ENCODE measurements at regions not wholly inside any gene's neighbourhood (a gene's known extent, or its start where the extent isn't known, plus 50 kb on each side); places are given as distances from the start of the nearest gene placed in this dataset.

DNA sequence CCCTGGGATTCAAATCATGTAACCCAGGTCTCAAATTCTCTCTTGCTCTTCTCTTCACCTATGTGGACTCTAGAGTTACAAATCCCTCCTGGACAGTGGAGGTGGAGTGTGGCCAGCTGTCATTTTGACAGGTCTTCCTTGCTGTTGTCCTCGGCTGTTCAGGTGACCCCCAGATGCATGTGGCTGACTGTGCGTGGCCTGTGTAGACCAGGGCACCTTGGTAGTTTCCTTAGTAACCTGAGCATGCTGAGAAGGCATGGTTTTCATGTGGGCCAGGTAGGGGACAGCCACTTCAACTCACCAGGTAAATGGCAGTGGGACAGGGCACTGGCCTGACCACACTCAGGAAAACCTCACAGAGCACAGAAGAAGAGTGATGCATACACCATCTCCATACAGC, 155.0 kb upstream of the TSHZ3 start:
- Histone ChIP-seq H3K23ac (ENCODE audit: low read depth, low read length, poor library complexity) (no peak overlapping the region), H3K27ac (replicated peaks; ENCODE audit: low read length) (no peak overlapping the region), H3K4me2 (ENCODE audit: insufficient read depth, low read length, poor library complexity, severe bottlenecking) (no peak overlapping the region), H3K4me3 (ENCODE audit: low read length in 2 of 2) (no peak overlapping the region), H4K8ac (ENCODE audit: low read depth, low read length) (no peak overlapping the region), H3K4me1 (ENCODE audit: control insufficient read depth in 2 of 2, insufficient read depth in 1 of 2, low read depth in 1 of 2, low read length in 2 of 2) (no peaks in the 10 kb centered on the region), H2AFZ (ENCODE audit: low read length) (no peak overlapping the region), H3K18ac (ENCODE audit: low read length) (no peak overlapping the region), H3K27me3 (ENCODE audit: control insufficient read depth in 3 of 3, insufficient read depth in 3 of 3, low read depth in 1 of 3, low read length in 3 of 3) (no peaks in the 10 kb centered on the region), H2BK5ac (ENCODE audit: low read length) (no peak overlapping the region), H2BK12ac (ENCODE audit: low read length) (no peak overlapping the region), H3K14ac (ENCODE audit: low read length) (no peak overlapping the region), H2AK5ac (ENCODE audit: low read depth, low read length) (no peak overlapping the region), H3K79me1 (ENCODE audit: low read depth, low read length) (no peaks in the 10 kb centered on the region), H2BK15ac (ENCODE audit: low read length) (no peak overlapping the region), H4K91ac (ENCODE audit: low read depth, low read length, poor library complexity) (no peak overlapping the region), H3K4ac (ENCODE audit: low read length) (no peak overlapping the region), H2BK120ac (ENCODE audit: low read depth, low read length) (no peak overlapping the region), H3K36me3 (replicated peaks in 1 of 2; ENCODE audit: control insufficient read depth in 2 of 2, insufficient read depth in 2 of 2, low read length in 2 of 2) (no peaks in the 10 kb centered on the region), H3K9ac (ENCODE audit: low read depth, low read length, poor library complexity) (no peak overlapping the region), H3K9me3 (replicated peaks in 1 of 2; ENCODE audit: control insufficient read depth in 2 of 2, insufficient read depth in 1 of 2, low read depth in 1 of 2, low read length in 2 of 2) (no peaks in the 10 kb centered on the region)
- no CpG with 5 or more reads among the region's 2 CpGs for WGBS, 2 donors (ENCODE audit: extremely low coverage in 2 of 2, insufficient read length in 2 of 2, insufficient replicate concordance in 1 of 2)
- DNase-seq (ENCODE audit: low spot score), result no peak

DNA sequence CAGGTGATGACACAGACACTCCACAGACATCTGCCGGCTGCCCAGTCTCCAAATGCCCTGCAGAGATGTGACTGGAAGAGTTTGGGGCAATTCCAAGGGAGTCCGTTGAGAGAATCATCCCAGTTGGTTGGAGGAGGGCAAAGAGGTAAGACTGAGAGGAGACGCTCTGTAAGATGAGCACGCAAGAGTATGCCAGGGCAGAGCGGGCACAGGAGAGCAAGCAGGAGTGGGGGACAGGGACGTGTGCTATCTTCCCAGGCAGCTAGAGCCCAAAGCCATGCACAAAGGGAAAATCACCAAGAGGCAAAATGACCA, 156.3 kb upstream of the TSHZ3 start:
- Histone ChIP-seq H2BK12ac (ENCODE audit: low read length) (no peak overlapping the region), H4K91ac (ENCODE audit: low read depth, low read length, poor library complexity) (no peak overlapping the region), H2AK5ac (ENCODE audit: low read depth, low read length) (peak overlapping the region; percentile 13), H3K79me1 (ENCODE audit: low read depth, low read length) (no peaks in the 10 kb centered on the region), H3K4me1 (ENCODE audit: control insufficient read depth in 2 of 2, insufficient read depth in 1 of 2, low read depth in 1 of 2, low read length in 2 of 2) (no peaks in the 10 kb centered on the region), H3K9me3 (replicated peaks in 1 of 2; ENCODE audit: control insufficient read depth in 2 of 2, insufficient read depth in 1 of 2, low read depth in 1 of 2, low read length in 2 of 2) (no peaks in the 10 kb centered on the region), H2BK15ac (ENCODE audit: low read length) (no peak overlapping the region), H3K14ac (ENCODE audit: low read length) (peak overlapping the region; percentile 51), H4K8ac (ENCODE audit: low read depth, low read length) (no peak overlapping the region), H3K27ac (replicated peaks; ENCODE audit: low read length) (no peak overlapping the region), H3K18ac (ENCODE audit: low read length) (no peak overlapping the region), H2BK120ac (ENCODE audit: low read depth, low read length) (no peak overlapping the region), H3K4me3 (ENCODE audit: low read length in 2 of 2) (no peak overlapping the region), H3K27me3 (ENCODE audit: control insufficient read depth in 3 of 3, insufficient read depth in 3 of 3, low read depth in 1 of 3, low read length in 3 of 3) (no peaks in the 10 kb centered on the region), H3K23ac (ENCODE audit: low read depth, low read length, poor library complexity) (no peak overlapping the region), H3K4ac (ENCODE audit: low read length) (no peak overlapping the region), H2BK5ac (ENCODE audit: low read length) (no peak overlapping the region), H3K36me3 (replicated peaks in 1 of 2; ENCODE audit: control insufficient read depth in 2 of 2, insufficient read depth in 2 of 2, low read length in 2 of 2) (no peaks in the 10 kb centered on the region), H3K4me2 (ENCODE audit: insufficient read depth, low read length, poor library complexity, severe bottlenecking) (no peak overlapping the region), H3K9ac (ENCODE audit: low read depth, low read length, poor library complexity) (no peak overlapping the region), H2AFZ (ENCODE audit: low read length) (no peak overlapping the region)
- DNase-seq (ENCODE audit: low spot score), result no peak
- WGBS, 2 donors (ENCODE audit: extremely low coverage in 2 of 2, insufficient read length in 2 of 2, insufficient replicate concordance in 1 of 2), result no CpG with 5 or more reads among the region's 6 CpGs

- no peak overlapping the region for H3K4me3 ChIP-seq (ENCODE audit: low read length in 2 of 2)
- no peak for DNase-seq (ENCODE audit: low spot score)
Observed at GRCh38 chr19:31506102-31506501, 156.9 kb upstream of the TSHZ3 start.

DNA sequence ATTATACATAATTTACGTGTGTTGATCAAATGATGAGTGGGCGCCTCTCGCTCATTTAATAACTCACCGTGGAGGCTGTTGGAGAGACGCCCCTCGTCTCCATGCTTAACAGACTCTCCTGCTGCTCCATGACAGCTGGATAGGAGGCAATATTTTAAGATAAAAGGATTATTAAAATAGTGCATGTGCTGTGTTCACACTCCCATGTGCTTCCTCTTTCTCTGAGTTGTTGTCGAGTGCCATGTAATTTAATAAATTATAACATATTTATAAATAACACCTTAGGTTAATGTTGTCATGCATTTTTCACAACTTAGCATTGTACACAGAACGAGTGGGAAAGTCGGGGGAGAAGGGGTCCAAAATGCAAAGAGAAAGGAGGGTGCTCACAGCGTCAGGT, 161.4 kb upstream of the TSHZ3 start:
- Histone ChIP-seq H3K79me1 (ENCODE audit: low read depth, low read length) (no peaks in the 10 kb centered on the region), H4K91ac (ENCODE audit: low read depth, low read length, poor library complexity) (no peak overlapping the region), H2BK5ac (ENCODE audit: low read length) (no peak overlapping the region), H3K23ac (ENCODE audit: low read depth, low read length, poor library complexity) (no peak overlapping the region), H3K9me3 (replicated peaks in 1 of 2; ENCODE audit: control insufficient read depth in 2 of 2, insufficient read depth in 1 of 2, low read depth in 1 of 2, low read length in 2 of 2) (no peaks in the 10 kb centered on the region), H2AFZ (ENCODE audit: low read length) (no peak overlapping the region), H2BK12ac (ENCODE audit: low read length) (no peak overlapping the region), H2BK120ac (ENCODE audit: low read depth, low read length) (no peak overlapping the region), H3K36me3 (replicated peaks in 1 of 2; ENCODE audit: control insufficient read depth in 2 of 2, insufficient read depth in 2 of 2, low read length in 2 of 2) (no peaks in the 10 kb centered on the region), H2BK15ac (ENCODE audit: low read length) (no peak overlapping the region), H3K27ac (replicated peaks; ENCODE audit: low read length) (no peak overlapping the region), H3K14ac (ENCODE audit: low read length) (no peak overlapping the region), H3K27me3 (ENCODE audit: control insufficient read depth in 3 of 3, insufficient read depth in 3 of 3, low read depth in 1 of 3, low read length in 3 of 3) (no peaks in the 10 kb centered on the region), H3K9ac (ENCODE audit: low read depth, low read length, poor library complexity) (no peak overlapping the region), H3K18ac (ENCODE audit: low read length) (no peak overlapping the region), H2AK5ac (ENCODE audit: low read depth, low read length) (no peak overlapping the region), H3K4me3 (ENCODE audit: low read length in 2 of 2) (no peak overlapping the region), H3K4me1 (ENCODE audit: control insufficient read depth in 2 of 2, insufficient read depth in 1 of 2, low read depth in 1 of 2, low read length in 2 of 2) (no peaks in the 10 kb centered on the region), H3K4me2 (ENCODE audit: insufficient read depth, low read length, poor library complexity, severe bottlenecking) (no peak overlapping the region), H3K4ac (ENCODE audit: low read length) (no peak overlapping the region), H4K8ac (ENCODE audit: low read depth, low read length) (no peak overlapping the region)
- no peak for DNase-seq (ENCODE audit: low spot score)
- no CpG with 5 or more reads among the region's 10 CpGs for WGBS, 2 donors (ENCODE audit: extremely low coverage in 2 of 2, insufficient read length in 2 of 2, insufficient replicate concordance in 1 of 2)

More at GRCh38 chr19:31506102-31506501, 156.9 kb upstream of the TSHZ3 start:
- no peaks in the 10 kb centered on the region for H3K27me3 ChIP-seq (ENCODE audit: control insufficient read depth in 3 of 3, insufficient read depth in 3 of 3, low read depth in 1 of 3, low read length in 3 of 3)
- no peak overlapping the region for H3K4ac ChIP-seq (ENCODE audit: low read length)
- no peak overlapping the region for H2AFZ ChIP-seq (ENCODE audit: low read length)
- H3K18ac ChIP-seq (ENCODE audit: low read length), result no peak overlapping the region
- H4K91ac ChIP-seq (ENCODE audit: low read depth, low read length, poor library complexity), result no peak overlapping the region
- H3K4me2 ChIP-seq (ENCODE audit: insufficient read depth, low read length, poor library complexity, severe bottlenecking), result no peak overlapping the region
- no peak overlapping the region for H2BK120ac ChIP-seq (ENCODE audit: low read depth, low read length)
- H2BK5ac ChIP-seq (ENCODE audit: low read length), result no peak overlapping the region
- H3K79me1 ChIP-seq (ENCODE audit: low read depth, low read length), result no peaks in the 10 kb centered on the region
- no CpG with 5 or more reads among the region's 8 CpGs for WGBS, 2 donors (ENCODE audit: extremely low coverage in 2 of 2, insufficient read length in 2 of 2, insufficient replicate concordance in 1 of 2)
- H3K36me3 ChIP-seq (replicated peaks in 1 of 2; ENCODE audit: control insufficient read depth in 2 of 2, insufficient read depth in 2 of 2, low read length in 2 of 2), result no peaks in the 10 kb centered on the region
- no peaks in the 10 kb centered on the region for H3K4me1 ChIP-seq (ENCODE audit: control insufficient read depth in 2 of 2, insufficient read depth in 1 of 2, low read depth in 1 of 2, low read length in 2 of 2)
- H2BK12ac ChIP-seq (ENCODE audit: low read length), result no peak overlapping the region
- H3K27ac ChIP-seq (replicated peaks; ENCODE audit: low read length), result no peak overlapping the region
- no peak overlapping the region for H3K9ac ChIP-seq (ENCODE audit: low read depth, low read length, poor library complexity)
- no peak overlapping the region for H4K8ac ChIP-seq (ENCODE audit: low read depth, low read length)
- H3K14ac ChIP-seq (ENCODE audit: low read length), result peak overlapping the region; percentile 38
- H2BK15ac ChIP-seq (ENCODE audit: low read length), result no peak overlapping the region
- H2AK5ac ChIP-seq (ENCODE audit: low read depth, low read length), result no peak overlapping the region
- H3K9me3 ChIP-seq (replicated peaks in 1 of 2; ENCODE audit: control insufficient read depth in 2 of 2, insufficient read depth in 1 of 2, low read depth in 1 of 2, low read length in 2 of 2), result no peaks in the 10 kb centered on the region
- no peak overlapping the region for H3K23ac ChIP-seq (ENCODE audit: low read depth, low read length, poor library complexity)

Measured in neuronal stem cell (in vitro differentiated cells).